ENCODE measurements at regions not wholly inside any gene's neighbourhood (a gene's known extent, or its start where the extent isn't known, plus 50 kb on each side); places are given as distances from the start of the nearest gene placed in this dataset.

- no peak for TF ChIP-seq CTCF (IDR thresholded peaks at IDR 0.05; ENCODE audit: low read depth, low read length)
- H3K4me3 ChIP-seq (ENCODE audit: low read depth, low read length), result no peak overlapping the region
These were observed 106.4 kb upstream of the CARD11 start for GRCh38 chr7:3150027-3150426.

- H3K4me3 ChIP-seq (ENCODE audit: low read depth, low read length), result no peak overlapping the region
- no peak for TF ChIP-seq CTCF (IDR thresholded peaks at IDR 0.05; ENCODE audit: low read depth, low read length)
These were observed 108.1 kb upstream of the CARD11 start for GRCh38 chr7:3151784-3152183.

DNA sequence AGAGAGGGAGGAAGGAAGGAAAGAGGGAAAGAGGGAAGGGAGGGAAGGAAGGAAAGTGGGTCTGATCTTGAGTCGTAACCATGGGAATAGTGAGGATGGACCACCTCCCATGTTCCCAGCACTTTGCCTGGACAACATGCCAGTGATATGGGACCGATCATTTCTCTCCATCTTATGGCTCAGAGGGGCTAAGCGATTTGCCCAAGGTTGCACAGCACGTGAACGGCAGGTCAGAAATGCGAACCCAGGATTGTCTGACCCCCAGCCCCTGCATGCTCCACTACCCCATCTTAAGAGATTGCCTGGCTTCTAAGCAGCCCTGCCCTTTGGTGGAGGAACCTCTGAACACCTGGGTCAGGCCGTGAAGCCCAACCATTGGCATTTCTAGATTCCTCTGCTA is 109.0 kb upstream of the CARD11 start:
- H3K4me3 ChIP-seq (ENCODE audit: low read depth, low read length), result no peak overlapping the region
- no peak for TF ChIP-seq CTCF (IDR thresholded peaks at IDR 0.05; ENCODE audit: low read depth, low read length)

DNA sequence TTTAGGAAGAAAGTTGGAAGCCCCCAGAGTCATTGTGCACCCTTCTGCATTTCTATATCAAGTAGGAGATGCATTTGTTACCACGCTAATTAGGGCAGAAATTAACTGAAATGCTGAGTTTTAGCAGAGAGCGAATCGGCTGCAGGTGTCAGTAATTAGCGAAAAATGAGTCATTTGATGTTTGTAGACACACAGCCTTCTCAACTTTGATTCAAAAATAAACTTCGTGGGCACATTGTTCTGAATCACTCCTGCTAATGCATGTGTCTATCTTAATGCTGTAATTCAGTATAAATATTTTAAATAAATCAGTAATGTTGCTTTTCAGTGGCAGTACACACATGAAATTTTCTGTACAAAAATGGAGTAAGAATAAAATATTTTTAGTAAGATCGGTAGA is 109.5 kb upstream of the CARD11 start:
- TF ChIP-seq CTCF (IDR thresholded peaks at IDR 0.05; ENCODE audit: low read depth, low read length), result no peak
- no peak overlapping the region for H3K4me3 ChIP-seq (ENCODE audit: low read depth, low read length)

DNA sequence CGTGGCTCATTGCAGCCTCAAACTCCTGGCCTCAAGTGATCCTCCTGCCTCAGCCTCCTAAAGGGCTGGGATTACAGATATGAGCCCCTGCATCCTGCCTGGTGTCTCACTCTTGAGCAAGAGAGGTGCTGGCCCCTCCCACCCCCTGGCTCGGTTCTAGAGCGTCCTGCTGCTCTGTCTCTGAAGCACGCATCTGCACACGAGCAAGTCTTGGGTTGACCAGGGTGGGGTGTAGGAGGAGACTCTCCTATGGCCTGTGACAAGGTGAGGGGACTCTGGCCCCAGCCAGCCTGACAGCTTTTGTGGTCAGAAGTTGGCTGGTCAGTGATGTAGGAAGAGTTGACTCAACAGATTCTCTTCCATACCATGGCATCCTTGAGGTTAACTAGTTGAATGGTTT is 110.7 kb upstream of the CARD11 start:
- TF ChIP-seq CTCF (IDR thresholded peaks at IDR 0.05; ENCODE audit: low read depth, low read length), result no peak
- H3K4me3 ChIP-seq (ENCODE audit: low read depth, low read length), result no peak overlapping the region

- peak; percentile 50; the same call in 1 of the 2 replicates for TF ChIP-seq CTCF (IDR thresholded peaks at IDR 0.05; ENCODE audit: low read depth, low read length)
These were observed 111.3 kb upstream of the CARD11 start for GRCh38 chr7:3154881-3155494.

GRCh38 chr7:3156508-3156907 is 112.8 kb upstream of the CARD11 start:
- no peak for TF ChIP-seq CTCF (IDR thresholded peaks at IDR 0.05; ENCODE audit: low read depth, low read length)
- H3K4me3 ChIP-seq (ENCODE audit: low read depth, low read length), result no peak overlapping the region

More at GRCh38 chr7:3154881-3155494, 111.3 kb upstream of the CARD11 start:
- H3K4me3 ChIP-seq (ENCODE audit: low read depth, low read length), result no peak overlapping the region
